ENCODE measurements at regions not wholly inside any gene's neighbourhood (a gene's known extent, or its start where the extent isn't known, plus 50 kb on each side); places are given as distances from the start of the nearest gene placed in this dataset.

DNA sequence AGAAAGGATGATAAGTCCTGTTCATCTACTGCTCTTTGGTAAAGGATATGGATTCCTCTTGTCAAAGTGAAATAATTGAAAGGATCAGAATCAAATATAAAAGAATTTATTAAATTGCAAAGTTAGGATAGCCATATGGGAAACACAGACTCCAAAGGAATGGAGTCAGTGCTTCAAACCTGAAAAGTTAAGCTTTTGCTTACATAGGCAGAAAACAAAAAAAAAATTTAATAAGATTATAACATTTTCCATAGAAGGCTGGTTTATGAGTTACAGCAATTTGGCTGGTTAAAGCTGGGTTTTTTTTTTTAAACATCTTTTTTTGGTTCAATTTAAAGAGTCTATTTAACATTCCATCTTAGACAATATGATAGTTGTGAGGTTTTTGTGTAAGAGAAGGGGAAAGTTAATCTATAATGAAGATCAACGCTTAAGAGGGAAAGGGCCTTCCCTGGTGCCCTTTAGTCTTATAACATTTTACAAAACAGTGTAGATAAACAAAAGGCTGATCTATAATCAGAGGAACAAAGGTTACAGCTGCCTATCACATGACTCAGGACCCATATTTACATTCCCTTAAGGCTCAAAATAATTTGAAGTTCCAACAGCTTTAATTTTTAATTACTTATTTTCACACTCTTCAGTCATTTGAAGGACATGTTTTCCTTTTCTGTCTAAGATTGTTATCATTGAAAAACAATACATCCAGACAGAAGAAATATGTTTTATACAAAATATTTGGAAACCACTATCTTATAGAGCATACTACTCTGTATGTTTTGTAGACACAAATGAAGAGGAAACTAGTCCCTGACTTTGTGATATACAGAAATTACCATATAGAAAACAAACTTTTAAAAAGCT is 234.3 kb upstream of the MBL2 start:
- Histone ChIP-seq H3K4me2 (replicated peaks; ENCODE audit: extremely low read depth, low read length, poor library complexity, severe bottlenecking) (no peak overlapping the region), H3K4me3 (replicated peaks in 1 of 3; ENCODE audit: low read depth in 2 of 3, low read length in 3 of 3) (no peak overlapping the region), H3K36me3 (replicated peaks in 1 of 2; ENCODE audit: control insufficient read depth in 1 of 2, insufficient read depth in 2 of 2, low read length in 2 of 2) (no peaks in the 10 kb centered on the region), H3K27ac (ENCODE audit: low read depth in 1 of 2, low read length in 2 of 2) (no peak overlapping the region), H2AFZ (ENCODE audit: insufficient read depth, low read depth, low read length, poor library complexity, severe bottlenecking) (no peak overlapping the region), H3K4me1 (ENCODE audit: control insufficient read depth in 1 of 2, insufficient read depth in 2 of 2, low read length in 2 of 2) (peaks cover 9 to 19% of the 10 kb centered on the region in 2 donors), H3K9me3 (replicated peaks in 1 of 2; ENCODE audit: control insufficient read depth in 1 of 2, insufficient read depth in 1 of 2, low read length in 2 of 2) (no peaks in the 10 kb centered on the region), H3K79me2 (ENCODE audit: insufficient read depth, low read length) (no peaks in the 10 kb centered on the region), H3K27me3 (ENCODE audit: control insufficient read depth in 2 of 2, insufficient read depth in 2 of 2, low read length in 2 of 2) (no peaks in the 10 kb centered on the region), H4K20me1 (ENCODE audit: insufficient read depth, low read length) (no peaks in the 10 kb centered on the region), H3K9ac (ENCODE audit: insufficient read depth, low read length, poor library complexity, severe bottlenecking) (no peak overlapping the region)
- peaks cover 0 to 3% (median 0%) of the 10 kb centered on the region in 3 donors for H3K27me3 Mint-ChIP-seq (ENCODE audit: low read depth in 3 of 3)
- H3K4me1 Mint-ChIP-seq, result peaks cover 13% of the 10 kb centered on the region
- peaks cover 2 to 5% (median 4%) of the 10 kb centered on the region in 7 donors for H3K9me3 Mint-ChIP-seq
- H3K27ac Mint-ChIP-seq, result no peak overlapping the region
- H3K4me3 Mint-ChIP-seq, result no peak overlapping the region
- intact Hi-C loops (cut with micrococcal nuclease), result no loop called here
- peaks cover 0 to 2% of the 10 kb centered on the region in 2 donors for H3K36me3 Mint-ChIP-seq
- WGBS (ENCODE audit: insufficient coverage), result no CpG with 5 or more reads among the region's 1 CpG
- DNase-seq, result no peak
- TF ChIP-seq, protein P1, sequence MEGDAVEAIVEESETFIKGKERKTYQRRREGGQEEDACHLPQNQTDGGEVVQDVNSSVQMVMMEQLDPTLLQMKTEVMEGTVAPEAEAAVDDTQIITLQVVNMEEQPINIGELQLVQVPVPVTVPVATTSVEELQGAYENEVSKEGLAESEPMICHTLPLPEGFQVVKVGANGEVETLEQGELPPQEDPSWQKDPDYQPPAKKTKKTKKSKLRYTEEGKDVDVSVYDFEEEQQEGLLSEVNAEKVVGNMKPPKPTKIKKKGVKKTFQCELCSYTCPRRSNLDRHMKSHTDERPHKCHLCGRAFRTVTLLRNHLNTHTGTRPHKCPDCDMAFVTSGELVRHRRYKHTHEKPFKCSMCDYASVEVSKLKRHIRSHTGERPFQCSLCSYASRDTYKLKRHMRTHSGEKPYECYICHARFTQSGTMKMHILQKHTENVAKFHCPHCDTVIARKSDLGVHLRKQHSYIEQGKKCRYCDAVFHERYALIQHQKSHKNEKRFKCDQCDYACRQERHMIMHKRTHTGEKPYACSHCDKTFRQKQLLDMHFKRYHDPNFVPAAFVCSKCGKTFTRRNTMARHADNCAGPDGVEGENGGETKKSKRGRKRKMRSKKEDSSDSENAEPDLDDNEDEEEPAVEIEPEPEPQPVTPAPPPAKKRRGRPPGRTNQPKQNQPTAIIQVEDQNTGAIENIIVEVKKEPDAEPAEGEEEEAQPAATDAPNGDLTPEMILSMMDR (IDR thresholded peaks at IDR 0.05), result no peak

DNA sequence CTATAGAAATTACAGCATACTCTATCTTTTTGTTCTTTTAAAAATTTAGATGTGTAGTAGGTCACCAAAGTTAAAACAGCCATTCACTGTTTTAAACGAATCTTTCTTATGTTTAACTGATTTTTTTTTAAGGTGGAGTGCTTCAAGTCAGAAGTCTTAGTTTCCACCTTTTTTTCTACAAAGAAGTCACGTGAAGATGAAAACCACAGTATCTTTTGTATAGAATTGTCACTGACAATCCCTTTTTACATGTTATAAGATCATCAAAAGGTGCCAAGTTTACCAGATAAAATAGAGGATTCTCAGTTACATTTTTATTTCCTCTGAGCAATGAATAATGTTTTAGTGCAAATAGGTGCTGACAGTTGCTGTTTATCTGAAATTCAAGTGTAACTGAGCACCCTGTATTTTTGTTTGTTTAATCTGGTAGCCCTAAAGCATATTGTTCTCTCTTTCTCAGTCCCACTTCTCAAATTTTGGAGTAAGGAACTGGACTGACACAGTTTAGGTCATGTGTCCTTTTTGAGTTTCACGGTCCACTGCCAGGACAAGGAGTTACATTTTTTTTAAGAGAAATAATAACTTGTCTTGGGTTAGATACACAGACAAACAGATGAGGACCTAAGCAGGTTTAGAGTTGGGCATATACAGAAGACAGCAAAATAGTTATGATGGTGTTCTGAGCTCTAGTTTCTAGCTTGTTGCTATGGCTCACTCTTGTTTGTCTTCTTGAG is 233.2 kb upstream of the MBL2 start:
- no CpG with 5 or more reads among the region's 3 CpGs for WGBS (ENCODE audit: insufficient coverage)
- H3K4me1 ChIP-seq (ENCODE audit: control insufficient read depth in 1 of 2, insufficient read depth in 2 of 2, low read length in 2 of 2), result peaks cover 8 to 17% of the 10 kb centered on the region in 2 donors
- H4K20me1 ChIP-seq (ENCODE audit: insufficient read depth, low read length), result no peaks in the 10 kb centered on the region

More for the DNA sequence above, 233.2 kb upstream of the MBL2 start:
- peaks cover 13% of the 10 kb centered on the region for H3K4me1 Mint-ChIP-seq
- H3K4me3 Mint-ChIP-seq, result no peak overlapping the region
- no peak overlapping the region for H3K9ac ChIP-seq (ENCODE audit: insufficient read depth, low read length, poor library complexity, severe bottlenecking)
- no peak overlapping the region for H3K4me2 ChIP-seq (replicated peaks; ENCODE audit: extremely low read depth, low read length, poor library complexity, severe bottlenecking)
- no peaks in the 10 kb centered on the region for H3K36me3 ChIP-seq (replicated peaks in 1 of 2; ENCODE audit: control insufficient read depth in 1 of 2, insufficient read depth in 2 of 2, low read length in 2 of 2)
- peak overlapping the region in 1 of 2 donors; percentile 28 for H3K27ac ChIP-seq (ENCODE audit: low read depth in 1 of 2, low read length in 2 of 2)
- peaks cover 2 to 5% (median 4%) of the 10 kb centered on the region in 7 donors for H3K9me3 Mint-ChIP-seq
- peak in 1 of 3 donors; percentile 7 for DNase-seq
- peak overlapping the region in 1 of 7 donors; percentile 18 for H3K27ac Mint-ChIP-seq
- H3K36me3 Mint-ChIP-seq, result peaks cover 0 to 2% of the 10 kb centered on the region in 2 donors
- H3K79me2 ChIP-seq (ENCODE audit: insufficient read depth, low read length), result no peaks in the 10 kb centered on the region
- intact Hi-C loops (cut with micrococcal nuclease), result no loop called here
- TF ChIP-seq, protein P1 (IDR thresholded peaks at IDR 0.05), result no peak
- no peak overlapping the region for H3K4me3 ChIP-seq (replicated peaks in 1 of 3; ENCODE audit: low read depth in 2 of 3, low read length in 3 of 3)
- H3K27me3 Mint-ChIP-seq (ENCODE audit: low read depth in 3 of 3), result peaks cover 0 to 3% (median 0%) of the 10 kb centered on the region in 3 donors
- no peaks in the 10 kb centered on the region for H3K27me3 ChIP-seq (ENCODE audit: control insufficient read depth in 2 of 2, insufficient read depth in 2 of 2, low read length in 2 of 2)
- H3K9me3 ChIP-seq (replicated peaks in 1 of 2; ENCODE audit: control insufficient read depth in 1 of 2, insufficient read depth in 1 of 2, low read length in 2 of 2), result no peaks in the 10 kb centered on the region
- no peak overlapping the region for H2AFZ ChIP-seq (ENCODE audit: insufficient read depth, low read depth, low read length, poor library complexity, severe bottlenecking)
